GF-D8 (cell line): ENCODE measurements at regions not wholly inside any gene's neighbourhood (a gene's known extent, or its start where the extent isn't known, plus 50 kb on each side); places are given as distances from the start of the nearest gene placed in this dataset.

Experiments used
- DNase-seq: peaks from one replicate; lab custom pipeline; 2025; lab: John Stamatoyannopoulos, UW

DNA sequence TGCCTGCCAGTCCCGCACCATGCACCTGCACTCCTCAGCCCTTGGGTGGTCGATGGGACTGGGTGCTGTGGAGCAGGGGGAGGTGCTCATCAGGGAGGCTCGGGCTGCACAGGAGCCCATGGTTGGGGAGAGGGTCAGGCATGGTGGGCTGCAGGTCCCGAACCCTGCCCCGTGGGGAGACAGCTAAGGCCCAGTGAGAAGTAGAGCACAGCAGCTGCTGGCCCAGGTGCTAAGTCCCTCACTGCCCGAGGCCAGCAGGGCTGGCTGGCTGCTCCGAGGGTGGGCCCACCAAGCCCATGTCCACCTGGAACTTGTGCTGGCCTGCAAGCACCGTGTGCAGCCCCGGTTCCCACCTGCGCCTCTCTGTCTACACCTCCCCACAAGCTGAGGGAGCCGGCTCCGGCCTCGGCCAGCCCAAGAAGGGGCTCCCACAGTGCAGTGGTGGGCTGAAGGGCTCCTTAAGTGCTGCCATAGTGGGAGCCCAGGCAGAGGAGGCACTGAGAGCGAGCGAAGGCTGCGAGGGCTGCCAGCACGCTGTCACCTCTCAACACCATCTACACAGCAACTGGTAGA lies 88.5 kb upstream of the ELAVL2 start:
- DNase-seq = no peak

DNA sequence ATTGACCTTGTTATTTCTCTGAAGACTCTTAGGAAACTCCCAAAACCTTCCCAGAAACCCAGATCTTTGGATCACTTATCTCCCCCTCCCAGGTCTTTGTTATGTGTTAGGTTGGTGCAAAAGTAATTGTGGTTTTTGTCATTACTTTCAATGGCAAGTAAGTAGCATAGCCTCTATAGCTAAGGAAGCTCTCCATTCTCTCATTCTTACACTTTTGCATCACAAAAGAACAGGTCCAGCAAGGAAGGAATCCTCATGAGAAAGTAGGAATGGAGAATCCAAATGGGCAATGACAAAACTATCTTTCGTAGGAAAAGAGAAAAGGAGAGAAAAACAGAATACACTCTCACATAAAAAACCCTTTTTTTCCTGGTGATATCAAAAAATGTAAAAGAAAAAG lies 81.3 kb upstream of the ELAVL2 start:
- DNase-seq = no peak

DNA sequence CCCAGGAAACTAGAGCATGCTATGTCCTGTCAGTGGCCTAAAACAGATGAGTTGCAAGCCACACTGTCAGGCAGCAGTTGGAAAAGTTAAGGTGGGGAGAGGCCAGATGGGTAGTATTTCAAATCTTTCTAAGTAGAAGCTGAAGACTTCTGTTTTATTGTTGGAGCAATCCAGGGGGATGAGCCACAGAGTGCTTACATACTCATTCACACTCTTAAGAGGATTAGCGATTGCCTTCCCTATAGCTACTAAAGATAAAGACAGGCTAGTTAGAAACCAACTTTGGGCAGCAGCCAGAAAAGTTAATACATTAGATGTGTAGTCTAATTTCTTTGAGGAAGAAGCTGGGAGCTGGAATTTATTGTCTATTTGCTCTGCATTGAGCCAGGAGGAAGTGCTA lies 61.7 kb upstream of the ELAVL2 start:
- no peak for DNase-seq
